Neural cell (in vitro differentiated cells): ENCODE measurements at regions not wholly inside any gene's neighbourhood (a gene's known extent, or its start where the extent isn't known, plus 50 kb on each side); places are given as distances from the start of the nearest gene placed in this dataset.

Experiments used
- H2AFZ ChIP-seq: fragments of 200-600, 300-800 bp; sonication (generic), shearing (Covaris generic); 2 replicates; pipeline ENCODE4 v1.6.0; 2014; ENCODE audit warnings: low read depth, mild to moderate bottlenecking, antibody characterized with exemption, low read length, moderate library complexity
- H3F3A ChIP-seq: fragments of 200-600 bp; shearing (Covaris generic); 2 replicates; pipeline ENCODE4 v1.6.1; 2016; ENCODE audit warnings: mild to moderate bottlenecking, moderate library complexity, mixed read lengths, antibody characterized with exemption, low read length; ENCODE audit not compliant: insufficient read depth, poor library complexity, severe bottlenecking
- H3K27ac ChIP-seq: fragments of 200-600, 300-800 bp; sonication (generic), shearing (Covaris generic); 2 replicates; pipeline ENCODE4 v1.5.1; 2014; ENCODE audit warnings: mild to moderate bottlenecking, low read length, moderate library complexity
- H3K27me3 ChIP-seq: fragments of 300-800, 200-600 bp; sonication (generic), shearing (Covaris generic); 2 replicates; pipeline ENCODE4 v1.6.0; 2014; ENCODE audit warnings: mild to moderate bottlenecking, low read depth, low read length, moderate library complexity; ENCODE audit not compliant: insufficient read depth
- H3K36me3 ChIP-seq: fragments of 300-800, 200-600 bp; sonication (generic), shearing (Covaris generic); 2 replicates; pipeline ENCODE4 v1.5.1; 2014; ENCODE audit warnings: mild to moderate bottlenecking, antibody characterized with exemption, low read length, moderate library complexity; ENCODE audit not compliant: insufficient read depth
- H3K4me2 ChIP-seq: fragments of 300-800, 200-600 bp; sonication (generic), shearing (Covaris generic); 2 replicates; pipeline ENCODE4 v1.6.0; 2014; ENCODE audit warnings: mild to moderate bottlenecking, low read length
- H3K4me3 ChIP-seq: fragments of 300-800, 200-600 bp; sonication (generic), shearing (Covaris generic); 2 replicates; pipeline ENCODE4 v1.5.1; 2014; ENCODE audit warnings: mild to moderate bottlenecking, low read length, moderate library complexity
- H3K79me2 ChIP-seq: fragments of 200-600 bp; shearing (Covaris generic); replicated peaks from 2 replicates; pipeline ENCODE4 v1.6.0; 2014; ENCODE audit warnings: mild to moderate bottlenecking, low read length, moderate library complexity; ENCODE audit not compliant: insufficient read depth
- H3K9ac ChIP-seq: fragments of 300-800, 200-600 bp; sonication (generic), shearing (Covaris generic); 2 replicates; pipeline ENCODE4 v1.6.1; 2016; ENCODE audit warnings: mild to moderate bottlenecking, low read length, mixed read lengths
- H3K9me2 ChIP-seq: fragments of 200-600 bp; shearing (Covaris generic); 2 replicates; pipeline ENCODE4 v1.6.1; 2016; ENCODE audit warnings: mild to moderate bottlenecking, low read length, mixed read lengths; ENCODE audit not compliant: insufficient read depth
- H3K9me3 ChIP-seq: fragments of 200-600, 300-800 bp; sonication (generic), shearing (Covaris generic); 2 replicates; pipeline ENCODE4 v1.6.1; 2016; ENCODE audit warnings: mild to moderate bottlenecking, mixed run types, low read length, moderate library complexity, mixed read lengths
- H4K20me1 ChIP-seq: fragments of 200-600 bp; shearing (Covaris generic); 2 replicates; pipeline ENCODE4 v1.6.1; 2016; ENCODE audit warnings: mild to moderate bottlenecking, mixed run types; ENCODE audit not compliant: insufficient read depth
- EP300 ChIP-seq: fragments of 450-650 bp; conservative IDR thresholded peaks from 2 replicates; pipeline ENCODE4 v1.6.1; 2014; ENCODE audit warnings: antibody characterized with exemption, mild to moderate bottlenecking, moderate library complexity; ENCODE audit not compliant: poor library complexity, severe bottlenecking
- EZH2 ChIP-seq: fragments of 200-600, 300-800 bp; shearing (Covaris generic), sonication (generic); IDR thresholded peaks from 2 replicates; pipeline ENCODE4 v1.6.1; 2014; ENCODE audit warnings: antibody characterized with exemption, low read length, borderline replicate concordance, mild to moderate bottlenecking; ENCODE audit not compliant: insufficient read depth, poor library complexity, severe bottlenecking
- MXI1 ChIP-seq: fragments of 450-650 bp; conservative IDR thresholded peaks from 2 replicates; pipeline ENCODE4 v1.6.1; 2014; ENCODE audit warnings: antibody characterized with exemption, mild to moderate bottlenecking; ENCODE audit not compliant: poor library complexity, severe bottlenecking
- POLR2AphosphoS5 ChIP-seq: IDR thresholded peaks from 2 replicates; pipeline ENCODE4 v1.6.1; 2012
- RAD21 ChIP-seq: fragments of 450-650 bp; conservative IDR thresholded peaks from 2 replicates; pipeline ENCODE4 v1.6.1; 2014; ENCODE audit warnings: antibody characterized with exemption, mild to moderate bottlenecking, moderate library complexity
- SMC3 ChIP-seq: fragments of 450-650 bp; conservative IDR thresholded peaks from 2 replicates; pipeline ENCODE4 v1.6.1; 2014; ENCODE audit warnings: antibody characterized with exemption, mild to moderate bottlenecking, moderate library complexity; ENCODE audit not compliant: poor library complexity
- TAF1 ChIP-seq: IDR thresholded peaks from 2 replicates; pipeline ENCODE4 v1.6.1; 2012; ENCODE audit warnings: low read depth
- TF ChIP-seq, protein P1 (sequence below): IDR thresholded peaks from 2 replicates; pipeline ENCODE4 v1.6.1; 2012; ENCODE audit warnings: borderline replicate concordance
- TF ChIP-seq, protein P2 (sequence below): fragments of 450-650 bp; IDR thresholded peaks from 2 replicates; pipeline ENCODE4 v1.5.1; 2014; ENCODE audit warnings: antibody characterized with exemption, mild to moderate bottlenecking, moderate library complexity; ENCODE audit not compliant: poor library complexity, severe bottlenecking

DNA sequence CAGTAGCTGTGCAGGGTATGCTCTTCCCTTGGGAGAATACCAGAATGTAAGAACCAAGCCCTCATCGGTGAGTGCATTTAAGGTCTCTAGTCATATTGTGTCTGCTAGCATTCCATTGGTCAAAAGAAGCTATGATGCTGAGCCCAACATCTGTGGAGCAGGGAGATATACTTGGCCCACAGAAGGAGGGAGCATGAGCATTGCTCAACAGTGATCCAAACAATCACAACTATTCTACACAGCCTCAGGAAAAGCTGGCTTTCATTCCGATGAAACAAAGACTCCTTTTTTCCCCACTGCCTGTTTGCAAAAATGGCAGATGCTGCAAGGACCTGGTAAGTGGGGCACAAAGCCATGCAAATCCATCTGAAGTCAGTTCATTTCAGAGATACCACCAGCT is 80.6 kb upstream of the DHX15 start:
- no peak overlapping the region for H3K4me2 ChIP-seq
- no peak overlapping the region for H2AFZ ChIP-seq
- no peaks in the 10 kb centered on the region for H3K79me2 ChIP-seq
- H3K36me3 ChIP-seq, result no peaks in the 10 kb centered on the region
- H3K27ac ChIP-seq, result no peak overlapping the region
- no peaks in the 10 kb centered on the region for H3F3A ChIP-seq
- no peaks in the 10 kb centered on the region for H3K9me3 ChIP-seq
- no peak overlapping the region for H3K9ac ChIP-seq
- no peaks in the 10 kb centered on the region for H4K20me1 ChIP-seq
- TF ChIP-seq MXI1 (no peak), EZH2 (no peak), RAD21 (no peak), EP300 (no peak), SMC3 (no peak), TAF1 (no peak), POLR2AphosphoS5 (no peak)
- TF ChIP-seq, protein P1, sequence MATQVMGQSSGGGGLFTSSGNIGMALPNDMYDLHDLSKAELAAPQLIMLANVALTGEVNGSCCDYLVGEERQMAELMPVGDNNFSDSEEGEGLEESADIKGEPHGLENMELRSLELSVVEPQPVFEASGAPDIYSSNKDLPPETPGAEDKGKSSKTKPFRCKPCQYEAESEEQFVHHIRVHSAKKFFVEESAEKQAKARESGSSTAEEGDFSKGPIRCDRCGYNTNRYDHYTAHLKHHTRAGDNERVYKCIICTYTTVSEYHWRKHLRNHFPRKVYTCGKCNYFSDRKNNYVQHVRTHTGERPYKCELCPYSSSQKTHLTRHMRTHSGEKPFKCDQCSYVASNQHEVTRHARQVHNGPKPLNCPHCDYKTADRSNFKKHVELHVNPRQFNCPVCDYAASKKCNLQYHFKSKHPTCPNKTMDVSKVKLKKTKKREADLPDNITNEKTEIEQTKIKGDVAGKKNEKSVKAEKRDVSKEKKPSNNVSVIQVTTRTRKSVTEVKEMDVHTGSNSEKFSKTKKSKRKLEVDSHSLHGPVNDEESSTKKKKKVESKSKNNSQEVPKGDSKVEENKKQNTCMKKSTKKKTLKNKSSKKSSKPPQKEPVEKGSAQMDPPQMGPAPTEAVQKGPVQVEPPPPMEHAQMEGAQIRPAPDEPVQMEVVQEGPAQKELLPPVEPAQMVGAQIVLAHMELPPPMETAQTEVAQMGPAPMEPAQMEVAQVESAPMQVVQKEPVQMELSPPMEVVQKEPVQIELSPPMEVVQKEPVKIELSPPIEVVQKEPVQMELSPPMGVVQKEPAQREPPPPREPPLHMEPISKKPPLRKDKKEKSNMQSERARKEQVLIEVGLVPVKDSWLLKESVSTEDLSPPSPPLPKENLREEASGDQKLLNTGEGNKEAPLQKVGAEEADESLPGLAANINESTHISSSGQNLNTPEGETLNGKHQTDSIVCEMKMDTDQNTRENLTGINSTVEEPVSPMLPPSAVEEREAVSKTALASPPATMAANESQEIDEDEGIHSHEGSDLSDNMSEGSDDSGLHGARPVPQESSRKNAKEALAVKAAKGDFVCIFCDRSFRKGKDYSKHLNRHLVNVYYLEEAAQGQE, result no peak
- TF ChIP-seq, protein P2, sequence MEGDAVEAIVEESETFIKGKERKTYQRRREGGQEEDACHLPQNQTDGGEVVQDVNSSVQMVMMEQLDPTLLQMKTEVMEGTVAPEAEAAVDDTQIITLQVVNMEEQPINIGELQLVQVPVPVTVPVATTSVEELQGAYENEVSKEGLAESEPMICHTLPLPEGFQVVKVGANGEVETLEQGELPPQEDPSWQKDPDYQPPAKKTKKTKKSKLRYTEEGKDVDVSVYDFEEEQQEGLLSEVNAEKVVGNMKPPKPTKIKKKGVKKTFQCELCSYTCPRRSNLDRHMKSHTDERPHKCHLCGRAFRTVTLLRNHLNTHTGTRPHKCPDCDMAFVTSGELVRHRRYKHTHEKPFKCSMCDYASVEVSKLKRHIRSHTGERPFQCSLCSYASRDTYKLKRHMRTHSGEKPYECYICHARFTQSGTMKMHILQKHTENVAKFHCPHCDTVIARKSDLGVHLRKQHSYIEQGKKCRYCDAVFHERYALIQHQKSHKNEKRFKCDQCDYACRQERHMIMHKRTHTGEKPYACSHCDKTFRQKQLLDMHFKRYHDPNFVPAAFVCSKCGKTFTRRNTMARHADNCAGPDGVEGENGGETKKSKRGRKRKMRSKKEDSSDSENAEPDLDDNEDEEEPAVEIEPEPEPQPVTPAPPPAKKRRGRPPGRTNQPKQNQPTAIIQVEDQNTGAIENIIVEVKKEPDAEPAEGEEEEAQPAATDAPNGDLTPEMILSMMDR, result no peak
- no peaks in the 10 kb centered on the region for H3K27me3 ChIP-seq
- H3K9me2 ChIP-seq, result no peaks in the 10 kb centered on the region
- no peak overlapping the region for H3K4me3 ChIP-seq

DNA sequence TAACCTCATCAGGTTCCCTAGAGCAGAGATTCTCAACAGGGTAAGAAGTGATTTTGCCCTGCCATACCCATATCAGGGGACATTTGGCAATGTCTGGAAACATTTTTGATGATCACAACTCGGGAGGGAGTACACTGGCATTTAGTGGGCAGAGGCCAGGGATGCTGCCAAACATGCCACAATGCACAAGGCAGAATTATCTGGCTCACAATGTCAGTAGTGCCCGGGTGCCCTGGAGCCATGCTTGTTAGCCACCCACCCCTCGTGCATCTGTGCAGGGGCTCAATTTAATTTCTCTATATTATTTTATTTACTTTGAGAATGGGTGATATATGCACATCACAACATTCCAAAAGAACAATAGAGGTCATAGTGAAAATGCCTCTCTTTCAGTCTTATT is 82.0 kb upstream of the DHX15 start:
- no peaks in the 10 kb centered on the region for H3K27me3 ChIP-seq
- H3K27ac ChIP-seq, result no peak overlapping the region
- no peaks in the 10 kb centered on the region for H3K9me2 ChIP-seq
- H3F3A ChIP-seq, result no peaks in the 10 kb centered on the region
- no peak overlapping the region for H2AFZ ChIP-seq
- no peaks in the 10 kb centered on the region for H3K79me2 ChIP-seq
- no peaks in the 10 kb centered on the region for H4K20me1 ChIP-seq
- H3K4me3 ChIP-seq, result no peak overlapping the region
- no peaks in the 10 kb centered on the region for H3K36me3 ChIP-seq
- TF ChIP-seq EZH2 (no peak), TAF1 (no peak), SMC3 (no peak), EP300 (no peak), POLR2AphosphoS5 (no peak), MXI1 (no peak), RAD21 (no peak)
- TF ChIP-seq, protein P1, result no peak
- TF ChIP-seq, protein P2, result no peak
- H3K9ac ChIP-seq, result no peak overlapping the region
- H3K4me2 ChIP-seq, result no peak overlapping the region
- no peaks in the 10 kb centered on the region for H3K9me3 ChIP-seq
